ENCODE measurements at regions not wholly inside any gene's neighbourhood (a gene's known extent, or its start where the extent isn't known, plus 50 kb on each side); places are given as distances from the start of the nearest gene placed in this dataset.

DNA sequence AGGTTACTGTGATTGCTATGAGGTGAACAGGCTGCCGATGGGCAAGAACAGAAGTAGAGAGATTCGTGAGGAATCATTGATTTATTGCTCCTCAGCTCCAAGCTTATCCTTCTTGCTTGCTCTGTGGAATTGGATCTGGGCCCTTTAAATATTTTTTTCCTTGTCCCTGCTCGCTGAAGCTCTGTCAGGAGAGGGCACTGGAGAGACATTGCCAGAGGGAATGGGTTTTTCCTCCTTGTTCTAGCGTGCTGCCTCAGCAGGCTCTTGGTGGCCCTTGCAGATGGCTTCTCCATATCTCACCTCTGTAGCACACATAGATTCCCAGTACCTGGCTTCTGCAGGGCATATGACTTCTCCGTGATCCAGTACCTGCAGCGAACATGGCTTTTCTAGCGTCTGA, 67.4 kb downstream of the CNGA2 start:
- TF ChIP-seq POLR2A (IDR thresholded peaks at IDR 0.05) (no peak), CTCF (IDR thresholded peaks at IDR 0.05) (no peak)

Data from heart left ventricle (tissue), 13 donors.